Prostate gland (tissue), 2 donors: ENCODE measurements at regions not wholly inside any gene's neighbourhood (a gene's known extent, or its start where the extent isn't known, plus 50 kb on each side); places are given as distances from the start of the nearest gene placed in this dataset.
"Not testable (repeated sequence)": the region's sequence is repeated elsewhere in the genome, so short reads cannot be mapped to it uniquely, and the experiment has no call there.

Experiments used
- DNase-seq: peaks from one replicate; pipeline ENCODE4 v3.0.0-alpha.2; 2019; ENCODE audit warnings: low spot score
- H3K27ac ChIP-seq, 2 donors: fragments of 200-600 bp; sonication (generic); 2 replicates each; pipeline ENCODE4 v1.5.1; 2017 to 2019
- H3K27me3 ChIP-seq: fragments of 200-600 bp; sonication (generic); replicated peaks from 2 replicates; pipeline ENCODE4 v1.5.1; 2019; ENCODE audit not compliant: insufficient read depth
- H3K36me3 ChIP-seq, 2 donors: fragments of 200-600 bp; sonication (generic); 1 replicate in 1 of 2; 2 replicates in 1 of 2; pipeline versions ENCODE4 v1.5.1 to v1.8.1; 2017 to 2019
- H3K4me1 ChIP-seq: fragments of 200-600 bp; sonication (generic); replicated peaks from 2 replicates; pipeline ENCODE4 v1.5.1; 2019
- H3K4me3 ChIP-seq, 2 donors: fragments of 200-600 bp; sonication (generic); 2 replicates each; pipeline ENCODE4 v1.5.1; 2017 to 2019
- H3K9me3 ChIP-seq: fragments of 200-600 bp; sonication (generic); 2 replicates; pipeline ENCODE4 v1.5.1; 2017
- CTCF ChIP-seq, 4 experiments: fragments of 200-600 bp in 2 of 4; fragments of 450-650 bp in 2 of 4; sonication (generic) in 2 of 4; IDR thresholded peaks; 1 replicate in 3 of 4; 2 replicates in 1 of 4; pipeline ENCODE4 v1.5.1; 2016 to 2019; ENCODE audit warnings: antibody characterized with exemption in 4 of 4, mild to moderate bottlenecking in 2 of 4, moderate library complexity in 2 of 4
- POLR2A ChIP-seq: fragments of 450-650 bp; IDR thresholded peaks from one replicate; pipeline ENCODE4 v1.6.1; 2016; ENCODE audit warnings: antibody characterized with exemption, mild to moderate bottlenecking
- POLR2AphosphoS5 ChIP-seq: sonication (generic); formaldehyde crosslinking; IDR thresholded peaks from one replicate; pipeline ENCODE4 v1.6.1; 2017; ENCODE audit warnings: antibody characterized with exemption
- WGBS: methylation state at CpG from one replicate; pipeline ENCODE4 v1.1.5; 2018; 5-methylcytosine and 5-hydroxymethylcytosine counted together
- intact Hi-C: fragments of 100-400 bp; cut with DNase I; formaldehyde crosslinking; loops from one replicate; pipeline ENCODE4 v1.14.2; 2022

- Histone ChIP-seq H3K36me3 (no peaks in the 10 kb centered on the region), H3K4me3 (no peak overlapping the region), H3K27ac (no peak overlapping the region), H3K9me3 (no peaks in the 10 kb centered on the region), H3K27me3 (no peaks in the 10 kb centered on the region), H3K4me1 (no peaks in the 10 kb centered on the region)
- intact Hi-C loops, result no loop called here
- no peak for DNase-seq
- TF ChIP-seq POLR2AphosphoS5 (no peak), POLR2A (no peak), CTCF (IDR thresholded peaks at IDR 0.05) (no peak)
- WGBS, result 81% methylated on average over 8 of the region's 8 CpGs
These were observed 62.4 kb upstream of the BCL2L14 start for GRCh38 chr12:12008232-12008850.

DNA sequence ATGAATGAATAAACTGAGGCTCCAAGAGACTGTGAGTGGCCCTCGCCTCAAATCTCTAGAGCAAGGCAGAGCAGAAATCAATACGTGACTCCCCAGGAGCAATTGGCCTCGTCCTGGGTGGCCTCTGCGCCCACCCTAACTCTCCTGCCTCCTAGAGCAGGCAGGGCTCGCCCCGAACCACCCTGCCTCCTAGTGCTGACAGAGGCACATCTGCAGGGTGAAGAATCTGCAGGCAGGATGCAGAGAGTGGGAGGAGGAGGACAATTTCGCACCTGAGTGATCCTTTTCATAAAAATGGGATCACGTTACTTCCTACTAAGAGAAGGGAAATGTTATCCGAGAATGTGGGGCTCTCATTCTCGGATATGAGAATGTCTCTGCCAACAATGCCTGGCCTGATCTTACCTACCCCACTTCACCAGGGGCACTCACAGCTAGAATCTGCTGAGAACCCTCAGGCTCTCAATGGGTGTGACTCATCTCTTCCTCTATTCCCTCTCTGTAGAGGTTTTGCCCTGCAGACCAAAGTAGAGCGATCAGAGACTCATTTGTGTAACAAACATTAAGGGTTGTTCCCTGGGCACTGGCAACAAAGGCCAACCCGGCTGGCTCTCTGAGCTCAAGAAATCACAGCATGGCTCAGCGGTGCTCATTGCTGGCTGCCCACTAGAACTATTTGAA is 61.7 kb upstream of the BCL2L14 start:
- H3K4me1 ChIP-seq, result no peaks in the 10 kb centered on the region
- no peak overlapping the region for H3K27ac ChIP-seq
- H3K4me3 ChIP-seq, result no peak overlapping the region
- H3K36me3 ChIP-seq, result no peaks in the 10 kb centered on the region
- TF ChIP-seq POLR2A (no peak), CTCF (IDR thresholded peaks at IDR 0.05) (no peak), POLR2AphosphoS5 (no peak)
- intact Hi-C loops, result no loop called here
- H3K9me3 ChIP-seq, result no peaks in the 10 kb centered on the region
- 73% methylated on average over 13 of the region's 13 CpGs for WGBS
- no peaks in the 10 kb centered on the region for H3K27me3 ChIP-seq
- no peak for DNase-seq

- H3K4me1 ChIP-seq, H3K36me3 ChIP-seq, intact Hi-C loops, DNase-seq, H3K27me3 ChIP-seq, H3K27ac ChIP-seq, H3K9me3 ChIP-seq, H3K4me3 ChIP-seq: not testable (repeated sequence)
- WGBS, result 87% methylated on average over 6 of the region's 6 CpGs
These were observed 60.9 kb upstream of the BCL2L14 start for GRCh38 chr12:12009749-12010276.

GRCh38 chr12:12010277-12011039 is 60.3 kb upstream of the BCL2L14 start:
- intact Hi-C loops, result no loop called here
- Histone ChIP-seq H3K4me1 (no peaks in the 10 kb centered on the region), H3K36me3 (no peaks in the 10 kb centered on the region), H3K4me3 (no peak overlapping the region), H3K27ac (no peak overlapping the region), H3K9me3 (no peaks in the 10 kb centered on the region), H3K27me3 (no peaks in the 10 kb centered on the region)
- peak; percentile 47 for DNase-seq
- WGBS, result 35% methylated on average over 16 of the region's 18 CpGs
- TF ChIP-seq POLR2A, result no peak
- no peak for TF ChIP-seq CTCF (IDR thresholded peaks at IDR 0.05)
- peak; percentile 5 for TF ChIP-seq POLR2AphosphoS5

DNA sequence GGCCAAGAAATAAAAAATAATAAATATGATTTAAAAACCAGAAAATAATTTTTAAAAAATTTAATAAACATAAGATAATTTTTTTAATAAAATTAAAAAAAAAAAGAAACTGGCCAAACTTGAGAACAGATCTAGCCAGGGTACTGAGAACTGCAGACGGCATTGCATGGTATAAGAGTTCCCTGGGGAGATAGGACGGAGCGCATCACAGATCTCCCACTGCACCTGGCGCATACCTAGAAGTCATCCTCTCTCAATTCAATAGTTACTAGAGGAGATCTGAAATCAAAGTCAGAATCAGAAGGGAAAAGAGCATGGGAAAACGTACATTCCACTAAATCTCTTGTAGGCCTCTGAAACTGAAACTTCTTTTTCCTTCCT is 58.9 kb upstream of the BCL2L14 start:
- no peak for DNase-seq
- Histone ChIP-seq H3K36me3 (no peaks in the 10 kb centered on the region), H3K27me3 (no peaks in the 10 kb centered on the region), H3K9me3 (no peaks in the 10 kb centered on the region), H3K4me3 (no peak overlapping the region), H3K4me1 (no peaks in the 10 kb centered on the region), H3K27ac (no peak overlapping the region)
- TF ChIP-seq CTCF (IDR thresholded peaks at IDR 0.05) (no peak), POLR2AphosphoS5 (no peak), POLR2A (no peak)
- WGBS, result 96% methylated on average over 5 of the region's 5 CpGs
- intact Hi-C loops, result no loop called here
